OCI-LY1 (cell line): ENCODE measurements at regions not wholly inside any gene's neighbourhood (a gene's known extent, or its start where the extent isn't known, plus 50 kb on each side); places are given as distances from the start of the nearest gene placed in this dataset.

ENCODE experiments used
- H2AFZ ChIP-seq: fragments of 200-600 bp; sonication (generic), shearing (Covaris generic); 2 replicates; pipeline ENCODE4 v1.6.0; 2014; ENCODE audit warnings: antibody characterized with exemption, mild to moderate bottlenecking, low read length
- H3F3A ChIP-seq: fragments of 200-600 bp; sonication (generic), shearing (Covaris generic); 2 replicates; pipeline ENCODE4 v1.6.0; 2014; ENCODE audit warnings: mild to moderate bottlenecking, antibody characterized with exemption, low read length, moderate library complexity; ENCODE audit not compliant: insufficient read depth
- H3K27ac ChIP-seq: fragments of 200-600 bp; sonication (generic); 2 replicates; pipeline ENCODE4 v1.5.1; 2014; ENCODE audit warnings: low read length, mixed run types, mild to moderate bottlenecking, low read depth; ENCODE audit not compliant: poor library complexity, severe bottlenecking
- H3K27me3 ChIP-seq: fragments of 200-600 bp; sonication (generic); 2 replicates; pipeline ENCODE4 v1.6.0; 2014; ENCODE audit warnings: antibody characterized with exemption, mild to moderate bottlenecking, low read length, moderate library complexity; ENCODE audit not compliant: insufficient read depth
- H3K36me3 ChIP-seq: fragments of 200-600 bp; sonication (generic); 2 replicates; pipeline ENCODE4 v1.6.1; 2014; ENCODE audit warnings: mild to moderate bottlenecking, antibody characterized with exemption, low read length, moderate library complexity, mixed read lengths; ENCODE audit not compliant: insufficient read depth
- H3K4me1 ChIP-seq: fragments of 200-600 bp; sonication (generic); 2 replicates; pipeline ENCODE4 v1.5.1; 2014; ENCODE audit warnings: mild to moderate bottlenecking, low read length, moderate library complexity; ENCODE audit not compliant: insufficient read depth, severe bottlenecking
- H3K4me2 ChIP-seq: fragments of 200-600 bp; sonication (generic), shearing (Covaris generic); 2 replicates; pipeline ENCODE4 v1.6.1; 2014; ENCODE audit warnings: low read length
- H3K4me3 ChIP-seq: fragments of 200-600 bp; sonication (generic); 2 replicates; pipeline ENCODE4 v1.5.1; 2014; ENCODE audit warnings: low read length, low read depth, mild to moderate bottlenecking, mixed read lengths; ENCODE audit not compliant: poor library complexity, severe bottlenecking
- H3K79me2 ChIP-seq: fragments of 200-600 bp; shearing (Covaris generic); 2 replicates; pipeline ENCODE4 v1.6.1; 2016; ENCODE audit warnings: mixed run types, low read length, mixed read lengths; ENCODE audit not compliant: insufficient read depth
- H3K9ac ChIP-seq: fragments of 200-600 bp; sonication (generic), shearing (Covaris generic); 2 replicates; pipeline ENCODE4 v1.6.1; 2014; ENCODE audit warnings: mild to moderate bottlenecking, low read length, mixed read lengths
- H3K9me2 ChIP-seq: fragments of 200-600 bp; sonication (generic), shearing (Covaris generic); 2 replicates; pipeline ENCODE4 v1.6.1; 2014; ENCODE audit warnings: low read depth, mild to moderate bottlenecking, low read length, mixed read lengths
- H3K9me3 ChIP-seq: fragments of 200-600 bp; shearing (Covaris generic); 2 replicates; pipeline ENCODE4 v1.6.1; 2014; ENCODE audit warnings: low read length, mixed read lengths
- H4K20me1 ChIP-seq: fragments of 200-600 bp; sonication (generic), shearing (Covaris generic); 2 replicates; pipeline ENCODE4 v1.6.0; 2016; ENCODE audit warnings: mild to moderate bottlenecking, low read length; ENCODE audit not compliant: insufficient read depth
- EZH2 ChIP-seq: fragments of 200-600 bp; sonication (generic), shearing (Covaris generic); IDR thresholded peaks from 2 replicates; pipeline ENCODE4 v1.8.0; 2017; ENCODE audit warnings: borderline replicate concordance, mixed run types, mild to moderate bottlenecking, antibody characterized with exemption, low read length, moderate library complexity, mixed read lengths
- TF ChIP-seq, protein P1 (sequence below): fragments of 200-600 bp; sonication (generic), shearing (Covaris generic); IDR thresholded peaks from 2 replicates; pipeline ENCODE4 v1.5.1; 2017; ENCODE audit warnings: mild to moderate bottlenecking, antibody characterized with exemption, low read length, moderate library complexity, mixed read lengths

DNA sequence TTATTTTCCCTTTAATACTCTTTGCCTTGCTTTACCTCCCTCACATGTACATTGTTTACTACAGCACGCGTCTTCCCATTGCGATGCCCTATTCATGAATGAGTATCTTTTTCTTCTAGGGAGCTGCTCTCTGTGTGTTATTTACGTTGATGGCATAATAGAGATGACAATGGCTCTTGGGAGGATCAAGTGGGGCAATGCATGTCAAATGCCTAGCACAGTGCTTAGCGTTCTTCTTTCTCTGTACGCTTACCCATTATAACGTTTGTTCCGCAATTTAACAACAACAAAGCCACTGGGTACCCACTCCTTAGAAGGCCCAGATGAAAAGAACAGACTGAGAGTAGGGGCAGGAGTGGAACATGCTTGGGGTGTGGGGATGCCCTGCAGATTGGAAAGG, 271.6 kb upstream of the TNRC6C start:
- Histone ChIP-seq H3K27me3 (peaks cover 5% of the 10 kb centered on the region; the same call in 1 of the 2 replicates), H3K79me2 (no peaks in the 10 kb centered on the region), H3K36me3 (no peaks in the 10 kb centered on the region), H3K4me1 (no peaks in the 10 kb centered on the region), H2AFZ (no peak overlapping the region), H3K4me2 (no peak overlapping the region), H3K9ac (no peak overlapping the region), H3K9me2 (no peaks in the 10 kb centered on the region), H3K9me3 (no peaks in the 10 kb centered on the region), H3K4me3 (no peak overlapping the region), H4K20me1 (no peaks in the 10 kb centered on the region), H3K27ac (no peak overlapping the region), H3F3A (no peaks in the 10 kb centered on the region)
- TF ChIP-seq, protein P1, sequence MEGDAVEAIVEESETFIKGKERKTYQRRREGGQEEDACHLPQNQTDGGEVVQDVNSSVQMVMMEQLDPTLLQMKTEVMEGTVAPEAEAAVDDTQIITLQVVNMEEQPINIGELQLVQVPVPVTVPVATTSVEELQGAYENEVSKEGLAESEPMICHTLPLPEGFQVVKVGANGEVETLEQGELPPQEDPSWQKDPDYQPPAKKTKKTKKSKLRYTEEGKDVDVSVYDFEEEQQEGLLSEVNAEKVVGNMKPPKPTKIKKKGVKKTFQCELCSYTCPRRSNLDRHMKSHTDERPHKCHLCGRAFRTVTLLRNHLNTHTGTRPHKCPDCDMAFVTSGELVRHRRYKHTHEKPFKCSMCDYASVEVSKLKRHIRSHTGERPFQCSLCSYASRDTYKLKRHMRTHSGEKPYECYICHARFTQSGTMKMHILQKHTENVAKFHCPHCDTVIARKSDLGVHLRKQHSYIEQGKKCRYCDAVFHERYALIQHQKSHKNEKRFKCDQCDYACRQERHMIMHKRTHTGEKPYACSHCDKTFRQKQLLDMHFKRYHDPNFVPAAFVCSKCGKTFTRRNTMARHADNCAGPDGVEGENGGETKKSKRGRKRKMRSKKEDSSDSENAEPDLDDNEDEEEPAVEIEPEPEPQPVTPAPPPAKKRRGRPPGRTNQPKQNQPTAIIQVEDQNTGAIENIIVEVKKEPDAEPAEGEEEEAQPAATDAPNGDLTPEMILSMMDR: no peak
- no peak for TF ChIP-seq EZH2

DNA sequence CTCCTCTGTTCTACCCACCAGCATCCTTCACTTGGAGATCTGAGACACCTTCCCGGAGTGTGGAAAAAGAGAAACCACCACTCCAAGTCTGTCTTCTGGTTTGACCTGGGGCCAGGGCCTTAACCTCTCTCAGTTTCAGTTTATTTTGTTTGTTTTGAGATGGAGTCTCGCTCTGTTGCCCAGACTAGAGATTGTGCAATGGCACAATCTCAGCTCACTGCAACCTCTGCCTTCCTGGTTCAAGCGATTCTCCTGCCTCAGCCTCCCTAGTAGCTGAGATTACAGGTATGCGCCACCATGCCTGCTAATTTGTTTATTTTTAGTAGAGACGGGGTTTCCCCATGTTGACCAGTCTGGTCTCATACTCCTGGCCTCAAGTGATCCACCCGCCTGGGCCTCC, 271.1 kb upstream of the TNRC6C start:
- H3K4me2 ChIP-seq: no peak overlapping the region
- H3F3A ChIP-seq: no peaks in the 10 kb centered on the region
- H3K79me2 ChIP-seq: no peaks in the 10 kb centered on the region
- no peaks in the 10 kb centered on the region for H3K4me1 ChIP-seq
- TF ChIP-seq EZH2: no peak
- TF ChIP-seq, protein P1: no peak
- H3K9me3 ChIP-seq: no peaks in the 10 kb centered on the region
- H3K27me3 ChIP-seq: peaks cover 5% of the 10 kb centered on the region; the same call in 1 of the 2 replicates
- no peak overlapping the region for H3K27ac ChIP-seq
- no peaks in the 10 kb centered on the region for H3K36me3 ChIP-seq
- H4K20me1 ChIP-seq: no peaks in the 10 kb centered on the region
- no peak overlapping the region for H3K4me3 ChIP-seq
- no peaks in the 10 kb centered on the region for H3K9me2 ChIP-seq
- H2AFZ ChIP-seq: no peak overlapping the region
- no peak overlapping the region for H3K9ac ChIP-seq

DNA sequence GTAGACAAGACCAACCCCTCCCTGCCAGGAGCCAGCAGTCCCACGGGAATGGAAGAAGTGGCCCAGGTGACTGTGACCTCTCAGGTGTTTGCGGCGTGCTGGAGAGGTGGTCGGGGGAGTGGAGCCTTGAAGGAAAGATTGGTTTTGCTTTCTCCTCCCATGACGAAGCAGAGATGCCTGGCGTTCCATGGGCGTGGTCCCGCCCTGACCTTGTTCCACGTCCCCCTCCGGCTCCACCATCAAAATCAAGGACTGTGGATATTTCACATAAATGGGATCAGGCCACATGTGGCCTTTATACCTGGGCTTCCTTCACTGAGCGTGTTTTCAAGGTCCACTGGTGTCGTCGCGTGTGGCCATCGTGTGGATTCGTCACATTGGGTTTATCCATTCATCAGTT, 270.6 kb upstream of the TNRC6C start:
- no peaks in the 10 kb centered on the region for H3K9me3 ChIP-seq
- no peaks in the 10 kb centered on the region for H3K79me2 ChIP-seq
- H3K27me3 ChIP-seq: peaks cover 6% of the 10 kb centered on the region; the same call in 1 of the 2 replicates
- no peak overlapping the region for H2AFZ ChIP-seq
- TF ChIP-seq, protein P1: no peak
- TF ChIP-seq EZH2: no peak
- no peaks in the 10 kb centered on the region for H3K4me1 ChIP-seq
- H3K4me2 ChIP-seq: no peak overlapping the region
- H3F3A ChIP-seq: no peaks in the 10 kb centered on the region
- no peaks in the 10 kb centered on the region for H3K36me3 ChIP-seq
- H3K9me2 ChIP-seq: no peaks in the 10 kb centered on the region
- H3K27ac ChIP-seq: no peak overlapping the region
- no peak overlapping the region for H3K4me3 ChIP-seq
- no peak overlapping the region for H3K9ac ChIP-seq
- no peaks in the 10 kb centered on the region for H4K20me1 ChIP-seq
